Mesodermal cell (in vitro differentiated cells): ENCODE measurements at regions not wholly inside any gene's neighbourhood (a gene's known extent, or its start where the extent isn't known, plus 50 kb on each side); places are given as distances from the start of the nearest gene placed in this dataset.

Experiments
- H3K27ac ChIP-seq: 2 replicates; pipeline ENCODE4 v1.7.0; 2013; ENCODE audit warnings: mild to moderate bottlenecking, low read depth, low read length, moderate library complexity; ENCODE audit not compliant: severe bottlenecking
- H3K36me3 ChIP-seq: 2 replicates; pipeline ENCODE4 v1.7.1; 2013; ENCODE audit warnings: mild to moderate bottlenecking, low read length, moderate library complexity; ENCODE audit not compliant: control insufficient read depth, insufficient read depth
- H3K4me1 ChIP-seq: one replicate; pipeline ENCODE4 v1.7.1; 2013; ENCODE audit warnings: mild to moderate bottlenecking, low read length; ENCODE audit not compliant: insufficient read depth, control insufficient read depth, poor library complexity, severe bottlenecking
- H3K4me3 ChIP-seq: 2 replicates; pipeline ENCODE4 v1.7.0; 2013; ENCODE audit warnings: low read length, control low read depth, mild to moderate bottlenecking; ENCODE audit not compliant: insufficient read depth, poor library complexity, severe bottlenecking; ENCODE audit errors: extremely low read depth
- H3K9me3 ChIP-seq: 2 replicates; pipeline ENCODE4 v1.7.1; 2013; ENCODE audit warnings: mild to moderate bottlenecking, low read length, moderate library complexity; ENCODE audit not compliant: control insufficient read depth
- WGBS, 2 experiments: methylation state at CpG; one replicate each; pipeline ENCODE4 v1.1.5; 2013; ENCODE audit warnings: missing lambda C conversion rate in 2 of 2; ENCODE audit not compliant: insufficient coverage in 2 of 2; 5-methylcytosine and 5-hydroxymethylcytosine counted together

- no peaks in the 10 kb centered on the region for H3K9me3 ChIP-seq
- WGBS, 2 experiments = 77 to 93% methylated on average over 6 of the region's 7 CpGs
Measured at GRCh38 chr10:85433248-85433647, 933.3 kb downstream of the GRID1 start.

GRCh38 chr10:85444868-85445267 lies 921.7 kb downstream of the GRID1 start:
- WGBS, 2 experiments = 100% methylated on average over 1 of the region's 2 CpGs
- H3K4me3 ChIP-seq = no peak overlapping the region
- H3K36me3 ChIP-seq = no peaks in the 10 kb centered on the region
- H3K27ac ChIP-seq = no peak overlapping the region
- no peaks in the 10 kb centered on the region for H3K4me1 ChIP-seq
- no peaks in the 10 kb centered on the region for H3K9me3 ChIP-seq

More at GRCh38 chr10:85433248-85433647, 933.3 kb downstream of the GRID1 start:
- peaks cover 3% of the 10 kb centered on the region for H3K4me1 ChIP-seq
- no peak overlapping the region for H3K4me3 ChIP-seq
- H3K36me3 ChIP-seq = no peaks in the 10 kb centered on the region
- H3K27ac ChIP-seq = no peak overlapping the region

GRCh38 chr10:85445702-85446101 lies 920.9 kb downstream of the GRID1 start:
- Histone ChIP-seq H3K4me3 (no peak overlapping the region), H3K4me1 (no peaks in the 10 kb centered on the region), H3K27ac (no peak overlapping the region), H3K36me3 (no peaks in the 10 kb centered on the region), H3K9me3 (no peaks in the 10 kb centered on the region)
- 83% methylated on average over 1 of the region's 2 CpGs; no CpG with 5 or more reads in 1 of the 2 experiments for WGBS, 2 experiments

GRCh38 chr10:85446827-85447226 lies 919.8 kb downstream of the GRID1 start:
- H3K27ac ChIP-seq = no peak overlapping the region
- H3K36me3 ChIP-seq = no peaks in the 10 kb centered on the region
- no peak overlapping the region for H3K4me3 ChIP-seq
- no peaks in the 10 kb centered on the region for H3K9me3 ChIP-seq
- H3K4me1 ChIP-seq = no peaks in the 10 kb centered on the region
- 78 to 100% methylated on average over 1 to 2 of the region's 2 CpGs for WGBS, 2 experiments

- H3K9me3 ChIP-seq = no peaks in the 10 kb centered on the region
- H3K4me1 ChIP-seq = no peaks in the 10 kb centered on the region
- H3K27ac ChIP-seq = no peak overlapping the region
- no peak overlapping the region for H3K4me3 ChIP-seq
- WGBS, 2 experiments = 100% methylated on average over 1 of the region's 1 CpG
- H3K36me3 ChIP-seq = no peaks in the 10 kb centered on the region
Measured at GRCh38 chr10:85447690-85448089, 918.9 kb downstream of the GRID1 start.

GRCh38 chr10:85448716-85449115 lies 917.9 kb downstream of the GRID1 start:
- Histone ChIP-seq H3K27ac (no peak overlapping the region), H3K9me3 (no peaks in the 10 kb centered on the region), H3K36me3 (no peaks in the 10 kb centered on the region), H3K4me3 (no peak overlapping the region), H3K4me1 (no peaks in the 10 kb centered on the region)
- WGBS, 2 experiments = 83 to 90% methylated on average over 3 to 4 of the region's 5 CpGs

- no peaks in the 10 kb centered on the region for H3K9me3 ChIP-seq
- WGBS, 2 experiments = 94 to 100% methylated on average over 1 of the region's 1 CpG
- H3K36me3 ChIP-seq = no peaks in the 10 kb centered on the region
- no peak overlapping the region for H3K4me3 ChIP-seq
- H3K4me1 ChIP-seq = no peaks in the 10 kb centered on the region
- no peak overlapping the region for H3K27ac ChIP-seq
Measured at GRCh38 chr10:85454386-85454785, 912.2 kb downstream of the GRID1 start.

- H3K4me1 ChIP-seq = no peaks in the 10 kb centered on the region
- H3K4me3 ChIP-seq = no peak overlapping the region
- H3K9me3 ChIP-seq = no peaks in the 10 kb centered on the region
- H3K36me3 ChIP-seq = no peaks in the 10 kb centered on the region
- WGBS, 2 experiments = no CpG with 5 or more reads among the region's 2 CpGs
- no peak overlapping the region for H3K27ac ChIP-seq
Measured at GRCh38 chr10:85457191-85457590, 909.4 kb downstream of the GRID1 start.

- no peak overlapping the region for H3K4me3 ChIP-seq
- no peaks in the 10 kb centered on the region for H3K9me3 ChIP-seq
- H3K4me1 ChIP-seq = no peaks in the 10 kb centered on the region
- H3K27ac ChIP-seq = no peak overlapping the region
- 71 to 86% methylated on average over 1 to 2 of the region's 3 CpGs for WGBS, 2 experiments
- no peaks in the 10 kb centered on the region for H3K36me3 ChIP-seq
Measured at GRCh38 chr10:85458324-85458723, 908.3 kb downstream of the GRID1 start.

- no peak overlapping the region for H3K4me3 ChIP-seq
- 86 to 89% methylated on average over 5 to 6 of the region's 10 CpGs for WGBS, 2 experiments
- H3K9me3 ChIP-seq = no peaks in the 10 kb centered on the region
- no peaks in the 10 kb centered on the region for H3K36me3 ChIP-seq
- H3K27ac ChIP-seq = no peak overlapping the region
- no peaks in the 10 kb centered on the region for H3K4me1 ChIP-seq
Measured at GRCh38 chr10:85459906-85460305, 906.7 kb downstream of the GRID1 start.

- no CpG with 5 or more reads among the region's 2 CpGs for WGBS, 2 experiments
Measured at GRCh38 chr10:85464336-85464735, 902.3 kb downstream of the GRID1 start.

More at GRCh38 chr10:85464336-85464735, 902.3 kb downstream of the GRID1 start:
- no peaks in the 10 kb centered on the region for H3K36me3 ChIP-seq
- no peak overlapping the region for H3K4me3 ChIP-seq
- no peaks in the 10 kb centered on the region for H3K9me3 ChIP-seq
- H3K27ac ChIP-seq = no peak overlapping the region
- H3K4me1 ChIP-seq = no peaks in the 10 kb centered on the region
